ENCODE measurements at regions not wholly inside any gene's neighbourhood (a gene's known extent, or its start where the extent isn't known, plus 50 kb on each side); places are given as distances from the start of the nearest gene placed in this dataset.

- Histone ChIP-seq H3K56ac (replicated peaks; ENCODE audit: insufficient read length, low read depth, low read length) (no peak overlapping the region), H2AK5ac (ENCODE audit: low read depth, low read length) (no peak overlapping the region), H3K4me3 (ENCODE audit: extremely low read depth in 1 of 4, insufficient read depth in 2 of 4, low read depth in 3 of 4, low read length in 4 of 4) (no peak overlapping the region), H3K4ac (replicated peaks; ENCODE audit: insufficient read length, low read depth, low read length) (no peak overlapping the region), H3K27me3 (replicated peaks in 1 of 4; ENCODE audit: control insufficient read depth in 3 of 4, extremely low read depth in 1 of 4, insufficient read depth in 3 of 4, low read length in 3 of 4) (no peaks in the 10 kb centered on the region), H3K9ac (replicated peaks in 1 of 4; ENCODE audit: extremely low read depth in 1 of 4, low read depth in 3 of 4, low read length in 3 of 4) (no peak overlapping the region), H2BK5ac (ENCODE audit: low read depth, low read length) (no peak overlapping the region), H4K20me1 (replicated peaks in 1 of 2; ENCODE audit: control insufficient read depth in 1 of 2, insufficient read depth in 2 of 2, low read length in 2 of 2) (no peaks in the 10 kb centered on the region), H4K5ac (ENCODE audit: insufficient read length, low read depth, low read length) (no peak overlapping the region), H3K4me2 (ENCODE audit: insufficient read depth in 1 of 2, low read depth in 2 of 2, low read length in 2 of 2) (no peak overlapping the region), H3K4me1 (replicated peaks in 1 of 4; ENCODE audit: control insufficient read depth in 3 of 4, insufficient read depth in 4 of 4, low read length in 3 of 4) (no peaks in the 10 kb centered on the region), H4K91ac (replicated peaks; ENCODE audit: insufficient read length, low read length) (no peak overlapping the region), H3K79me1 (ENCODE audit: low read depth, low read length) (no peaks in the 10 kb centered on the region), H3K23ac (ENCODE audit: insufficient read length) (no peak overlapping the region), H3K18ac (ENCODE audit: extremely low read depth, low read length) (no peak overlapping the region), H3K27ac (ENCODE audit: low read depth, low read length) (no peak overlapping the region), H2AFZ (ENCODE audit: low read length) (no peak overlapping the region), H3K9me3 (ENCODE audit: insufficient read depth in 2 of 2, low read depth in 1 of 2, low read length in 1 of 2) (no peaks in the 10 kb centered on the region), H3K14ac (ENCODE audit: insufficient read length) (no peak overlapping the region), H2BK12ac (ENCODE audit: low read depth, low read length) (no peak overlapping the region), H3K23me2 (ENCODE audit: low read depth, low read length) (no peaks in the 10 kb centered on the region), H2BK15ac (ENCODE audit: low read length) (no peak overlapping the region), H2BK20ac (ENCODE audit: low read length) (no peak overlapping the region), H4K8ac (ENCODE audit: extremely low read depth, insufficient read depth, low read length) (no peak overlapping the region), H3K36me3 (ENCODE audit: control insufficient read depth in 2 of 4, insufficient read depth in 4 of 4, low read length in 3 of 4) (no peaks in the 10 kb centered on the region), H2BK120ac (replicated peaks; ENCODE audit: low read depth, low read length) (no peak overlapping the region), H3K79me2 (ENCODE audit: control insufficient read depth in 1 of 2, insufficient read depth in 2 of 2, low read length in 2 of 2) (no peaks in the 10 kb centered on the region)
- DNase-seq (ENCODE audit: low read depth in 1 of 2, low spot score in 2 of 2) (no peak), FAIRE-seq (no peak)
- ChIA-PET CTCF (ENCODE audit: partially characterized antibody) (no interaction called here), POLR2A (ENCODE audit: partially characterized antibody) (no interaction called here)
- WGBS, 2 experiments (ENCODE audit: extremely low coverage in 1 of 2, insufficient coverage in 1 of 2, insufficient read length in 1 of 2, insufficient replicate concordance in 2 of 2, low coverage in 1 of 2, low lambda C conversion rate in 2 of 2, missing lambda C conversion rate in 1 of 2), result 82% methylated on average over 2 of the region's 2 CpGs; no CpG with 5 or more reads in 1 of the 2 experiments
- no peak for TF ChIP-seq SRF (IDR thresholded peaks at IDR 0.05; ENCODE audit: low read depth, low read length)
- no peak for TF ChIP-seq POLR2A (IDR thresholded peaks at IDR 0.05; ENCODE audit: control extremely low read depth in 1 of 2, low read depth in 2 of 2, low read length in 2 of 2)
- TF ChIP-seq KDM1A (IDR thresholded peaks at IDR 0.05; ENCODE audit: borderline replicate concordance, low read length), result no peak
- TF ChIP-seq YY1 (IDR thresholded peaks at IDR 0.05; ENCODE audit: low read depth, low read length), result no peak
- TF ChIP-seq MAFK (IDR thresholded peaks at IDR 0.05; ENCODE audit: low read depth, low read length), result no peak
- TF ChIP-seq NRF1 (IDR thresholded peaks at IDR 0.05; ENCODE audit: low read depth, low read length), result no peak
- no peak for TF ChIP-seq SUZ12 (IDR thresholded peaks at IDR 0.05; ENCODE audit: low read length)
- no peak for TF ChIP-seq CEBPB (IDR thresholded peaks at IDR 0.05; ENCODE audit: low read depth, low read length)
- TF ChIP-seq CTCF (IDR thresholded peaks at IDR 0.05; ENCODE audit: control extremely low read depth in 1 of 3, insufficient read depth in 1 of 3, low read depth in 1 of 3, low read length in 3 of 3), result no peak
- TF ChIP-seq RAD21 (IDR thresholded peaks at IDR 0.05 in 1 of 2, conservative IDR thresholded peaks at IDR 0.05 in 1 of 2; ENCODE audit: low read depth in 2 of 2, low read length in 2 of 2), result no peak
- TF ChIP-seq SAP30 (IDR thresholded peaks at IDR 0.05; ENCODE audit: insufficient read depth, insufficient replicate concordance, low read length), result no peak
- no peak for TF ChIP-seq JUND (IDR thresholded peaks at IDR 0.05; ENCODE audit: low read length)
- TF ChIP-seq CREB1 (IDR thresholded peaks at IDR 0.05), result no peak
- no peak for TF ChIP-seq SP4 (IDR thresholded peaks at IDR 0.05; ENCODE audit: low read length)
Observed at GRCh38 chr10:33630761-33631160, 296.3 kb upstream of the NRP1 start.

Measured in H1 (cell line).